HL-60/S4 (cell line): ENCODE measurements at regions not wholly inside any gene's neighbourhood (a gene's known extent, or its start where the extent isn't known, plus 50 kb on each side); places are given as distances from the start of the nearest gene placed in this dataset.

ENCODE experiments used
- in situ Hi-C: fragments of 300-500 bp; cut with MboI; formaldehyde crosslinking; loops from 2 replicates; pipeline ENCODE4 v1.14.3; 2022; ENCODE audit warnings: low sequenced_read_pairs

- in situ Hi-C loops = no loop called here
Measured at GRCh38 chr18:44517136-44517535, 163.6 kb upstream of the SETBP1 start.

DNA sequence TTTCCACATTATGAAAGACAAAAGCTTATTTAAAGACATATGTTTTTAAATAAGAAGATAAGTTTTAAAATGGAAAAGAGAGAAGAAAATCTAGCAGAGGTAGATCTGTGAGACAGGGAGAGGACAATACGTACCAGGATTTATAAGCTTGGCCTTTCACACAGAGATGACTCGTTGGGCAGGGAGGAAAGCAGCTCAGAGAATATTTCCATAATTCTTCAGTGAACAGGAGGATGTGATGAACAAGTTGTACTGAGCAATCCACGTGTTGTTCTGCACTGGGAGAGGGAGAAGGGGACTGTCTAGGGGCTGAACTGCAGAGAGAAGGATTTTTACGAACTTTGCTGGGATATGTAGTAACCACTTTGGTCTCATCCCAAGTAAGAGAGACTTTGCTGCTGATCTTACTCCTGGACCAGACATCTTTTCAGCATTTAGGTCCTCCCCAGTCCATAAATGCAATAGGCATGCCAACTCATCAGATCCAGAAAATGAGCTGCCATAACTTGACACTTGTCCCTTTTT lies 162.5 kb upstream of the SETBP1 start:
- in situ Hi-C loops = no loop called here

DNA sequence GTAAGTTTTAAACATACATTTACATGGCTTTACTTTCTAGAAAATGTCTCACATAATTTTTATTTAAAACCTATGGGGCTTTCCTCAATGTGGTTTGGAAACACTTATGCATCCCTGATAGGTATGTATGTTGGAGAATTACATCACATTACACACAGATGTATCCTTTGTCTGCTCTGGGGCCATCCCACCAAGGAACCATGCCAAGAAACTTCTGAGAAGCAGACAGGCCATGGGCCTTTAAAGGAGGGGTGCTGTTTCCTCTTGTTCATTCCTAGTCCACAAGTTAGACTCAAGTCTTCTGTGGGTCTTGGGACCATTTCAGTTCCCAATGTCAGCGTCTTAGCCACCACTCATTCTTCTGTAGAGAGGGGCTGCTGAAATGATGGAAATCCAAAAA lies 162.0 kb upstream of the SETBP1 start:
- in situ Hi-C loops = no loop called here

DNA sequence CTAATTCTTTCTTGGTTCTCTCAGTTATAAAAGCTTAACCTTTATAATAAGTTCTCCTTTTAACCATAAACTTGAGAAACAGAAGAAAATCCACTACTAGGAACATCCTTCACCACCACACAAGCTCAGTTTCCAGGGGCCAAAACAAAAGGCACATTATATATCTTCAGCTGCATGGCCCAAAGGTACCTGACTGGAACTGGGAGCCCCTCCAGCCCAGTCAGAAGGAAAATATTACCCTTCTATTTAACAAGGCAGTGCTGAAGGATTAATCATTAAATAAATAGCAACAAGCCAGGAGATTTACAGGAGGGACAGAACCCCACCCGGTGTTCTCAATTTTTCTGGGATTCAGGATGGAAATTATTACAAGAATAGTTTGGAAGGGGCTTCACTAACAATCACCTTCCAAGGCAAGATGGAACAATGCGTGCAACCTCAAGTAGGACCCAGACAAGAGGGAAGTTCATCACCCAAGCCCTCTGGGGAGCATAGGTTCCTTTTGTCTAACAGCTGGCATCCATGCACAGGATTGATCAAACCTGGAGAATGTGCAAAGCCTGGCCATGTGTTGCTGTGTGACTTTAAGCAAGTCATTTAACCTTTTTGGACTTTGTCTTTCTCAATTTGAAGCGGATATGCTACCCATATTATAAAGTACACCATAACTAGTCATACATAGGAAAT lies 159.6 kb upstream of the SETBP1 start:
- in situ Hi-C loops = no loop called here

- in situ Hi-C loops = no loop called here
Measured at GRCh38 chr18:44521668-44522022, 159.0 kb upstream of the SETBP1 start.

DNA sequence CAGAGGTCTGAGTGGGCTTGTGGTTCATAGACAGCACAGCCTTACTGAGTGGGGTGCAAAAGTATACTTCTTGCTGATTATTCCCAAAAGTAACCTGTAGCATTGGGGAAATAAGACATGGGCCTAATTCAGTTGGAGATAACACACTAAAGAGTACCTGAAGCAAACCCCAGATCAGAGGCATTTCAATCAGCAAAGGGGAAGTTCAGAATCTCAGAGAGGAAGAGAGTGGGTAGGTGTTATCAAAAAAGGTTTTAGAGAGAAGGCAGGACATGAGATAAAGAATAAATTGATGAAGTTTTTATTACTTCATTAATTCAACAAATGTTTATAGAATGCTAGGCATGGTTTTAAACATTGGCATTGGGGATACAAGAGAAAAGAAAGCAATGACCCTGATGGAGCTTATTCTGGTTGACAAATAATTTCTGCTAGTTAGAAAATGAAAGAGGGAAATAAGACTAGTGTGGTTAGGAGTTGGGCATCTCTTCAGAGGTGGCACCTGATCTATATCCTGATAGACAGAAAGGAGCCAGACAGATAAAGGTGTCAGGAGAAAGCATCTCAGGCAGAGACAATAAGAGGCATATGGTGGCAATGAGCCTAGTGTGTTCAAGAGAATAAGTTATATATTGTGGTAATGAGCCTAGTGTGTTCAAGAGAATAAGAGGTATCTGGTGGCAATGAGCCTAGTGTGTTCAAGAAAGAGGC lies 153.8 kb upstream of the SETBP1 start:
- in situ Hi-C loops = no loop called here

DNA sequence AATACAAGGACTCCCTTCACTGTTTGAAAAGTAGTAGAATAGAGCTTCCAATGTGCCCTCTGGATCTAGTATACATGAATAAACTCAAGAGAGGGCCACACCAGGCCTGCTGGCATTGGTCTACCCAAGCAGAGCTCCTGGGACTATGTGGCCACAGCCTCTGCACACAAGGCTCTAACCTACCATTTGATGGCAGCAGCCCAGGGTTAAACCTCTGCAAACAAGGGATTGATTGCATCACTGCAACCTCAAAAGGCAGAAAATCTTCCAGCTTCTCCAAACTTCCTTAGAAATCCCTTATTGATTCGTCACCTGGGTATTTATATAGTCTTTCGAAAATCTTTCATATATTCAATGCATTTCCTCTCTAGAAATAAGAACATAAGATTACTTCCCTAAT lies 147.6 kb upstream of the SETBP1 start:
- in situ Hi-C loops = no loop called here

GRCh38 chr18:44536046-44536445 lies 144.6 kb upstream of the SETBP1 start:
- in situ Hi-C loops = no loop called here

DNA sequence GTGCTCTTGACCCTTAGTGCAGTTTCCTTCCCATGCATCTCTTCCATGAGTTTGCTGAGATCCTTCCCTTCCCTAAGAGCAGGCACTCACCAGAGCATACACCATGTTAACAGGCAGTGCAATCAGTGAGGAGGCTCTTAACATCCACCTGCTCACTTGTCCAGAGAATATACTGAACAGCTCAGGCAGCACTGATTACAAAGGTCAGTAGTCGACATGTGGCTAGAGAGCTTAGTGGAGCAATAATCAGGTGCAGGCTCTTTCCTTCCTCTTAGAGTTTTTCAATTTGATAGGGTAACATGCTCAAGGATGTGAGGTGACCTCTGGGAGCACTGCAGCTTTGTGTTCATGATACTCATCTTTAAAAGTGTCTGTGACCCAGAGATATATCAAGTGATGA lies 144.1 kb upstream of the SETBP1 start:
- in situ Hi-C loops = no loop called here

DNA sequence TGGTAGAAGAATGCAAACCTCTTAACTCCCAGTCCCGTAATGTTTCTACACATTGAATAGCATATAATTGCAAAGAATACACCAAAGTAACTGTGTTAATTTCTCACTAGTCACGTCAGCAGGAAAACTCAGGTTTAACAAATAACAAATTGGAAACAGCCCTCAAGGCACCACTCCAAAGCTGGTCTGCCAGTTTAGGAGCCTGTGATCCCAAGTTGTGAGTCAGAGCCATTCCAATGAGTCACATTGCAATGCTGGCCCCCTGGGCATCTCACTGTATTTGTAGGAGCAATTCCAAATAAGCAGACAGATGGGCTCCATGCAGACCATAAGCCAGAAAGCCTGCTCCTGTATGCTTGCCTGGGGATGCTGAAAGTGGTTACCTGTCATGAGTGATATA lies 143.2 kb upstream of the SETBP1 start:
- in situ Hi-C loops = no loop called here

DNA sequence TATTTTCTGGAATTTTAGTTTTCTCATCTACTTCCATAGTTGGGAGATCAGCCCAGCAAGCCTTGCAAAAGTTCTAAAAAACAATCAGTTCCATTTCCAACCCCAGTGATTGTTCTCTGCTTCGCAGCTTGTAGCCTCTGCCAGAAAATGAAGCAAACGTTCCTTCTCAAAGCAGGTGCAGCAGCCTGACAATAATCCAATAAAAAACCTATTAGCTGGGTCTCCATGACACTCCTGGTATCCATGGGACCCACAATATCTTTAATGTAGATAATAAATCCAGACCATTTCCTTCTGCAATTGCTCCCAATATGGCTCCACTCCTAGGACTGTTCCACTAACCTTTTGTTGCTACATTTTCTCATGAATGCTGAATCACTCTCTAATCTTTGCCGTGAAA lies 140.8 kb upstream of the SETBP1 start:
- in situ Hi-C loops = no loop called here

- in situ Hi-C loops = no loop called here
Measured at GRCh38 chr18:44541159-44541558, 139.5 kb upstream of the SETBP1 start.

- in situ Hi-C loops = no loop called here
Measured at GRCh38 chr18:44541781-44542180, 138.9 kb upstream of the SETBP1 start.

GRCh38 chr18:44543387-44543786 lies 137.3 kb upstream of the SETBP1 start:
- in situ Hi-C loops = no loop called here

DNA sequence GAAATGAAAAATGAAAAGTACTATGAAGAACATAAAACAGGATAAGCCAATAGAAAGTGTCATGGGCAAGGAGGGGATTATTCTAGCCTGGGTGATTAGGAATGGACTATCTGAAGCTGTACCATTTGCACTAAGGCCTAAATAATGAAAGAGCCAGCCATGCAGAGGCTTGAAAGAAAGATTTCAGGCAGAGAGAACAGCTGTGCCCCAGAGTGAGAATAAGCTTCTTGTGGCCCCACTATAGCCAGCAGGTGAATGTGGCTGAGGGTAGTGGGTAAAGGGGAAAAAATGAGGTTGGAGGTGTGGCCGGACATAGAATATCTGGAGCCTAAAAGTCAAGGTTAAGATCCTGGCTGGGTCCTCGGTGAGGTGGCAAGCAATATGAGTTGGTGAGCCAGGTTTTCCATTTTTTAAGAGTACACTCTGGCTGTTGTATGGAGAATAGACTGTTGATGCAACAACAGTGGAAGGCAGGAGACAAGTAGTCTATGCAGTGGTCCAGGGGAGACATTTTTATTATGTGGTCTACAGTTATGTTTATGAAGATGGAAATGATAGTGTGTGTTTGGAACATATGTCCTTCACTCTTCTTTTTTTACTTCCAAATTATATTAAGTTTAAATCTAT lies 135.2 kb upstream of the SETBP1 start:
- in situ Hi-C loops = no loop called here

DNA sequence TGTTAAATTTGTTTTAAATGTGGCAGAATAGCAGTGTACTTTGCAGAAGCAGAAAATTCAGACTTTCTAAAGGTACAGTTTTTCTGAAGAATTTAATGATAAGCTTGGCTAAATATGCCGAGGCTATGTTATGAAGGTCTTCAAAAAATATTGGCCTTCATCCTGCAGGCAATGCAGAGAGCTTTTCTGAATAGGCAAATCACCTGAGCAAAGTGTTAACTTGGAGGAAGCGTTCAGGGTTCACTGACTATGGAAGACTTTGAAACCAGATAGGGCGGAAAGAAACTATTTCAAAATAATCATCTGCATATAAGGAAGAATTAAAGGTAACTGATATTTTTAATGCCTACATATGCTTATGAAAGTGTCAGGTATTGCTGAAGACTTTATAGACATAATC lies 133.7 kb upstream of the SETBP1 start:
- in situ Hi-C loops = no loop called here

GRCh38 chr18:44548291-44549221 lies 132.1 kb upstream of the SETBP1 start:
- in situ Hi-C loops = no loop called here

- in situ Hi-C loops = no loop called here
Measured at GRCh38 chr18:44552706-44553105, 128.0 kb upstream of the SETBP1 start.

- in situ Hi-C loops = no loop called here
Measured at GRCh38 chr18:44556296-44556695, 124.4 kb upstream of the SETBP1 start.

GRCh38 chr18:44557616-44558151 lies 123.0 kb upstream of the SETBP1 start:
- in situ Hi-C loops = no loop called here

GRCh38 chr18:44558767-44559166 lies 121.9 kb upstream of the SETBP1 start:
- in situ Hi-C loops = no loop called here
